H1 (cell line): ENCODE measurements at regions not wholly inside any gene's neighbourhood (a gene's known extent, or its start where the extent isn't known, plus 50 kb on each side); places are given as distances from the start of the nearest gene placed in this dataset.

Experiments used
- CBX5 ChIP-seq: fragments of 300-800, 300-1000 bp; sonication (generic); IDR thresholded peaks from 2 replicates; pipeline ENCODE4 v1.7.1; 2016; ENCODE audit warnings: antibody characterized with exemption, low read length, low read depth
- GABPA ChIP-seq: IDR thresholded peaks from 2 replicates; pipeline ENCODE4 v1.6.1; 2011; ENCODE audit warnings: mild to moderate bottlenecking, low read length, moderate library complexity, borderline replicate concordance; ENCODE audit not compliant: insufficient read depth
- NANOG ChIP-seq: IDR thresholded peaks from 2 replicates; pipeline ENCODE4 v1.6.1; 2011; ENCODE audit warnings: low read length, low read depth, mild to moderate bottlenecking, inconsistent platforms; ENCODE audit not compliant: insufficient read depth, poor library complexity, severe bottlenecking
- NRF1 ChIP-seq: IDR thresholded peaks from 2 replicates; pipeline ENCODE4 v1.6.1; 2011; ENCODE audit warnings: mild to moderate bottlenecking, low read depth, low read length, improper control_type of control experiment
- TAF7 ChIP-seq: optimal IDR thresholded peaks from 2 replicates; pipeline ENCODE3; 2011; ENCODE audit warnings: low read depth, mild to moderate bottlenecking, inconsistent platforms, low read length, moderate library complexity, borderline replicate concordance
- TF ChIP-seq, protein P1 (sequence below): IDR thresholded peaks from 2 replicates; pipeline ENCODE4 v1.6.1; 2012; ENCODE audit warnings: inconsistent platforms

DNA sequence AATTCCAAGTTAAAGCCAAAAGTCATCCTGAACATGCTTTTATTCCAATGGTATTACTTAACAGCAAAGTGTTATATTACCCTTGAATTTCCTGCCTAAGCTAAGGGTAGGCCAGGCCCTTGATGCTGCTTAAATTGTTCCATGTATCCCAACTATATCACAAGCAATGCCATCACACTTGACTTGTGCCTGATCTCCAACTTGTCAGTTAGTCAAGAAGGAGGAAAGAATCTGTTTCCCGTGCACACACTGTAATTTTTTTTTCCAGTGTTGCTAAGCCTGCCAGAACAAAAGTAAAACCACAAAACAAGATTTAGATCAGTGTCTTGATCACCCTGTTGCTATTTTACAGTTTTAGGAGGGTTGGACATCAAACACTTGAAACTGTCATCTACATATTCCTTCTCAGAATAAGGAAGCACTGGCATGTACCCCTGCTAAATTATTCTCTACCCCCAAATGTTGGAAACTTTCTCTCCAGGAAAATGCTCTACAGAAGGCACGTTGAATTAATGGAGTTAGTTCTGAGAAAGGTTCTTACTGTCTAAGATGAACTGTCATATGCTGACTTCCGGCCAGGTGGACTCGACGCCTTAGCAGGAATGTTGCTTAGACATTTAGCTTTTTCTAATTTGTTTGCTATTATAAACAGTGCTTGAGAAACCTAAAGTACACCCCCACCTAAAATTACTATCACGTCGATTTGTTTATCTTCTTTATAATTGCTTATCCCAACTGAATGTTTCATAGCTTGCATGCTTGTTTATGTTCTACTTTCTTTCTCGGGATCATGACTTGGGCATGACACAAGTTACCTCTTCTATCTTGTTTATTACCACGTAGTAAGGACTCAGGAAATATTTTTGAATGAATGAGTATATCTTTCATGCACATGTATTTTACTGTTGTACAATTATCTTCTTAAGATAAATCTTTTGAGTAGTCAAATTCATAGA, 105.5 kb upstream of the ZNF438 start (continued):
- no peak for TF ChIP-seq NANOG
- TF ChIP-seq TAF7 = no peak
- TF ChIP-seq, protein P1, sequence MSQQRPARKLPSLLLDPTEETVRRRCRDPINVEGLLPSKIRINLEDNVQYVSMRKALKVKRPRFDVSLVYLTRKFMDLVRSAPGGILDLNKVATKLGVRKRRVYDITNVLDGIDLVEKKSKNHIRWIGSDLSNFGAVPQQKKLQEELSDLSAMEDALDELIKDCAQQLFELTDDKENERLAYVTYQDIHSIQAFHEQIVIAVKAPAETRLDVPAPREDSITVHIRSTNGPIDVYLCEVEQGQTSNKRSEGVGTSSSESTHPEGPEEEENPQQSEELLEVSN = no peak
- TF ChIP-seq NRF1 = no peak
- TF ChIP-seq GABPA = no peak
- no peak for TF ChIP-seq CBX5
